Stromal cell of bone marrow (primary cell): ENCODE measurements at regions not wholly inside any gene's neighbourhood (a gene's known extent, or its start where the extent isn't known, plus 50 kb on each side); places are given as distances from the start of the nearest gene placed in this dataset.
"Not testable (repeated sequence)": the region's sequence is repeated elsewhere in the genome, so short reads cannot be mapped to it uniquely, and the experiment has no call there.

Source experiments
- DNase-seq: peaks from one replicate; pipeline ENCODE4 v3.0.0-alpha.2; 2012; ENCODE audit warnings: low read depth

- DNase-seq: no peak
These were observed 254.5 kb downstream of the DEPDC1B start for GRCh38 chr5:60445427-60445826.

- no peak for DNase-seq
These were observed 255.2 kb downstream of the DEPDC1B start for GRCh38 chr5:60444661-60445360.

- no peak for DNase-seq
These were observed 260.4 kb downstream of the DEPDC1B start for GRCh38 chr5:60439552-60439951.

GRCh38 chr5:60437308-60437707 is 262.7 kb downstream of the DEPDC1B start:
- no peak for DNase-seq

- no peak for DNase-seq
These were observed 263.4 kb downstream of the DEPDC1B start for GRCh38 chr5:60436518-60436917.

DNA sequence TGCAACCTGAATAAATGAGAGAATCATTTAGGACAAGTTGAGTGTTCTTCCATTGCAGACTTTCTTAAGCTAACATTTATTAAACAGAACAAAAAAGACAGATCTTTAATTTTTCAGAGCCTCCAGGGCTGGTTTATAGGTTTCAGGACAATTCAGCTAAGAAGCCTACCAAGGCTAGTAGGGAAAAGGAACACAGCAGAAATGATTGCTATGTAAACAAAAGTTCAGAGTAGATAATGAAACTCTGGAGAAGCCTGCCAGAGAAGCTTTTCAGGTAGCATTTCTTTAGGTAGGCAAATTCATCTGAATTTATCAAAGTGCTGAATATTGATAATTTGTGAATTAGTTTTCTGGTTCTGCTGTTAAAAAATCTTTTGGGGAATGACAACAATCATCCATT is 264.2 kb downstream of the DEPDC1B start:
- DNase-seq: no peak

DNA sequence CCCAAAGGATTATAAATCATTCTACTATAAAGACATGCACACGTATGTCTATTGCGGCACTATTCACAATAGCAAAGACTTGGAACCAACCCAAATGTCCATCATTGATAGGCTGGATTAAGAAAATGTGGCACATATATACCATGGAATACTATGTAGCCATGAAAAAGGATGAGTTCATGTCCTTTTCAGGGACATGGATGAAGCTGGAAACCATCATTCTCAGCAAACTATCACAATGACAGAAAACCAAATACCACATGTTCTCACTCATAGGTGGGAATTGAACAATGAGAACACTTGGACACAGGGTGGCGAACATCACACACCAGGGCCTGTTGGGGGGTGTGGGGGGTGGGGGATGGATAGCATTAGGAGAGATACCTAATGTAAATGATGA is 273.8 kb downstream of the DEPDC1B start:
- not testable (repeated sequence) for DNase-seq

- DNase-seq: not testable (repeated sequence)
These were observed 279.2 kb downstream of the DEPDC1B start for GRCh38 chr5:60420773-60421172.

DNA sequence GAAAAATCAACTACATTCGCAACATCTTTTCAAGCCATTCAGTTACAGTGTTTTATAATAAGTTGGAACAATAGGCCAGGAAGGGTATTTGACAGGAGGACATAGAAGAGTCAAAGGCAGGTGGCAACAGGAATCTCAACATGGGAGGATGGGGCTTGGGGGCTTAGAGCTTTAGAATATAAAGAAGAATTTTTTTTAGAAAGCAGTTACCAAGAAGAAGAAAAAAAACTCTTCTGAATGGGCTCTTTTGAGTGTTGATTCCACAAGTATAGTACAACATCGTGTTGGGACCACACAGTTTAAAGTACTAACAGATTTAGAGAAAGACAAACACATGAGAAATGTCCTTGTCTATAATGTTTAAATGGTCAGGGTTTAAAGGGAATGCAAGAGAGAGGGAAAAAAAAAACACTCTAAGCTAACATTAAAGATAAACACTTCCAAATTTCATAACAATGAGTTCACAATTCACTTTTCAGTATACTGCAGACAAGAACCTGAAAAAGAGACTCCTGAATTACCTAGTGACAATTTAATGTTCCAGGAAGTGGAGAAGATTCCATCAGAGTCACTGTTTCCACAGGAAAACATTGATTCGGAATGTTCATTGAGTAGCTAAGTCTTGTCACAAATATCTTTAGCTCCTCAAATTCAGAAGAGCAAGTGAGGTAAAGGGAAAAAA is 282.3 kb downstream of the DEPDC1B start:
- no peak for DNase-seq

DNA sequence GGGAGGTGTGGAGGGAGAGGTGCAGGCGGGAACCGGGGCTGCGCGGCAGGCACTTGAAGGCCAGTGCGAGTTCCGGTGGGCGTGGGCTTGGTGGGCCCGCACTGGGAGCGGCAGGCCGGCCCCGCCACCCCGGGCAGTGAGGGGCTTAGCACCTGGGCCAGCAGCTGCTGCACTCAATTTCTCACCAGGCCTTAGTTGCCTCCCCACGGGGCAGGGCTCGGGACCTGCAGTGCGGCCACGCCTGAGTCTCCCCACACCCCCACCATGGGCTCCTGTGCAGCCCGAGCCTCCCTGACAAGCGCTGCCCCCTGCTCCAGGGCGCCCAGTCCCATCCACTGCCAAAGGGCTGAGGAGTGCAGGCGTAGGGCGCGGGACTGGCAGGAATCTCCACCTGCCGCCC is 284.5 kb downstream of the DEPDC1B start:
- DNase-seq: no peak

DNA sequence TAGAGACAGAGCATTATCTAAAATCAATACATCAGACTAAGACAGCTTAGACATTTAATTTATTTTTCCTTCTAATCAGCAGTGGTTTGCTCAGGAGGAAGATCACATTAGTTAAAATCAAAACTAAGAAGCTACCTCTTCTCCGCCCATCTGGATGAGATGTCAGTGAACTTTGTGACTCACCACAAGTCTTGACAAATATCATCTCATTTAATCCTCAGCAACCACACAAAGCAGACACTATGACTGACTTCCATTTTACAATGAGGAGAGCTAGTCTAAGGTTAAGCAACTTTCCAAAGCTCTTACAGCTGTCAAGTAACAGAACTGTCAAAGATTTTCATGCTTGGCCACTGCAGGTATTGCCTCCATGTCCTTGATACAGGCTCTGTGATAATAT is 289.5 kb downstream of the DEPDC1B start:
- no peak for DNase-seq

DNA sequence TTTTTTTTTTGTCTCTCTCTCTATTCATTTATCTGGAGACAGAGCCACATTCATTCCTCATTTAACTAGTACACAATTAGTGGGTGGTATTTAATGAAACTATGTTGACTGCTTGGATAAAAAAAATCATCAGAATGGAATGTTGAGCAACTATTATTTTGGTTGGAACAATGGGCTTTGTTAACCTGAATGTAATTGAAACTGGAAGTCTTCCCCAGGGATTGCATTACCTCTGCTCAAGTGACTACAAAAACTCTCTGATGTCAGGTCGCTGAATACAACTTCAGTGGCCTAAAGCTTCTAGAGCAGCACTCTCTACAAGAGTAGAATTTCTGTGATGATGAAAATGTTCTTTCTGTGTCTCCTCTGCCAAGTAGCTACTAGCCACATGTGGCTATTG is 295.8 kb downstream of the DEPDC1B start:
- no peak for DNase-seq

DNA sequence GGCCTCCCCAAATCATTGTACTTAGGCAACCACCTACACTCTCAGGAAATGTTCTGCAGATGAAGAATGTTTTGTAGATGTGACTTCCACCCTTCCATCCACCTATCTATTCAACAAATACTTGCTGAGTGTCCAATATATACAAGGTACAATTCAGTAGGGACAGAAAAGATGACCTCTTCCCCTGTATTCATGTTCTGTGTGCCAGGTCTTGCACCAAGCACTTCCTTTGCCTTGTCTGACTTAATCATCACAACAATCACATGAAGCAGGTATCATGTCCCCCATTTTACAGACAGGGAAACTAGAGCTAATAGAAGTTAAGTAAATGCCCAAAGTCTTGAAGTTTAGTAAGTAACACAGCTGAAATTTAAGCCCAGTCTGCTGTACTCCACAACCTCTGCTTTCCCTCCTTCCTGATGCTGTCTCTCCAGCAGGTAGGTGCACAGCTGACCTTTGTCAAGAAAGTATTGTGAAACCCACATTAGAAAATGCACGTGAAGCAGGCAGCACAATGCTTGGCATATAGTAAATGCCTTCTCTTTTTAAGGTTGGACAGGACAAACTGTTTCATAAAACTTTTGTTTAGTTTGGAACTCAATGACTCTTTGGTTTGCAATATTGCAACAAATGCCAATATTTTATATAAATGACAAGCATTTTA is 296.5 kb downstream of the DEPDC1B start:
- DNase-seq: no peak

GRCh38 chr5:60402161-60402785 is 297.7 kb downstream of the DEPDC1B start:
- DNase-seq: no peak

DNA sequence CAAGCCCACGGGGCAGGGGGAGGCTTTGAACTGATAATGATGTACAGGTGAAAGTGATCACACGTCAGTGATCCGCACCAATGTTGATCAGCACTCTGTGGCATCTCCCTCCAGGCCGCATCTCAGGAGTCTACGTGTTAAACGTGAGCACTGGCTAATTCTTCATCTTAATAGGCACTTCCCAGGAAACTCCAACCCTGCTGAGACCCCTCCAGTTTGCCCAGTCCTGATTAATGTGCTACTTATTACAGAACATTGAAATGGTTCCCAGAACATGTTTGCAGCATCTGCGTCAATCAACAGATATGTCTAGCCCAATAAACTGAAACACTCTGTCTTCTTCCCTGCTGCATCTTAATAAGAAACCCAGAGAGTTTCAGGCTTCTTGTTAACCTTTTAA is 298.4 kb downstream of the DEPDC1B start:
- no peak for DNase-seq

GRCh38 chr5:60399507-60399906 is 300.5 kb downstream of the DEPDC1B start:
- DNase-seq: no peak

DNA sequence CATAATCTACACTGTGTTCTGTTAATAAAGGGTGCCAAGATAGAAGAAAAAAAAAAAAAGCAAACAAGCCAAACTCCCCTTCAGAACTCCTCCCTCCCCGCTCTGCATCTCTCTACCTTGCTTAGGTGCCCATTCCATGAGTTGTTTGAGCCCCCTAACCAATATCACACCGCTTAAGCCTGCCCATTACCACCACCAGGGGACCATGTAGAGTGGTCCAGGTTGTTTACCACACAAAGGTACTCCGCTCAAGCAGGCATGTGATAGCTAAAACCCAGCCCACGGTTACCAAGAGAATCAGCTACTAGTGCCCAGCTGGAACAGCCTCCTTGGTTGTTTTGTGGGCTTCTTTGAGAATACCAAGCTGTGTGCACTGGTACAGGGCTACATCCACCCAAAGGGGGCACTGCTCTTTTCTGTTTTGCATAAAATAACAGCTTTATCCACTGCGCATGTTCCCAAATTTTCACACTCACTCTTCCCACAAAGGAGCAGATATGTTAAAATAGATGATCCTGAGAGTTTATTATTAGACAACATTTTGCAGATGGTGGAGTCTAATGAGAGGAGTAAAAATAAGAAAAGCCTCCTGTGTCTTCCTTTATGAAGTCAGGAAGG is 304.1 kb downstream of the DEPDC1B start:
- DNase-seq: no peak

GRCh38 chr5:60387051-60387440 is 312.9 kb downstream of the DEPDC1B start:
- no peak for DNase-seq

- DNase-seq: no peak
These were observed 313.4 kb downstream of the DEPDC1B start for GRCh38 chr5:60386436-60387050.

GRCh38 chr5:60382716-60383115 is 317.2 kb downstream of the DEPDC1B start:
- peak; percentile 31 for DNase-seq

GRCh38 chr5:60379907-60380306 is 320.1 kb downstream of the DEPDC1B start:
- no peak for DNase-seq

DNA sequence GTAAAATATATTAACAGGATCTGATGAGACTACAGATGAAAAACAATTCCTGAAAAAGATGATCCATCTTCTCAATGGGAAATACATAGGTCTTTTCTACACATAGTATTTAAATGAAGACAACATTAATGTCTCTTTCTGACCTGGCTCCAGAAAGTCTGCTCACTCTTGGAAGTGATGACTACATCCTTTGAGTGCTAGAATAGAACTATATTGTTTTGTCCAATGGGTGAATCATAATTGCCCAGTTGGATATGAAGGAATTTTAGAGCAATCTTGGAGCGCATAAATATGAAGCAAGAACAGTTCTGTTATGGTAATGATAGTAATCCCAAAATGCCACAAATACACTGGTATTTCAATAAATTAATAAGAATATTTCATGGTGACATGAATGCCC is 322.1 kb downstream of the DEPDC1B start:
- peak; percentile 51 for DNase-seq
